ENCODE measurements at regions not wholly inside any gene's neighbourhood (a gene's known extent, or its start where the extent isn't known, plus 50 kb on each side); places are given as distances from the start of the nearest gene placed in this dataset.

GRCh38 chr4:151952711-151953254 lies 192.0 kb upstream of the GATB start:
- H3K27me3 Mint-ChIP-seq (ENCODE audit: insufficient read depth, unreplicated experiment): no peaks in the 10 kb centered on the region
- CTCF ChIA-PET: no interaction called here
- BruUV-seq (replicated peaks): no TSS peak
- TF ChIP-seq CTCF (IDR thresholded peaks at IDR 0.05; ENCODE audit: unreplicated experiment): no peak
- H3K4me3 Mint-ChIP-seq (ENCODE audit: unreplicated experiment): no peak overlapping the region
- no peaks in the 10 kb centered on the region for H3K36me3 Mint-ChIP-seq (ENCODE audit: insufficient read depth, unreplicated experiment)
- no peak for DNase-seq (ENCODE audit: unreplicated experiment)
- peaks cover 4% of the 10 kb centered on the region for H3K4me1 Mint-ChIP-seq (ENCODE audit: insufficient read depth, unreplicated experiment)
- POLR2A ChIA-PET: no interaction called here
- peaks cover 11% of the 10 kb centered on the region for H3K9me3 Mint-ChIP-seq (ENCODE audit: unreplicated experiment)
- intact Hi-C loops (cut with micrococcal nuclease): no loop called here
- no peak overlapping the region for H3K27ac Mint-ChIP-seq (ENCODE audit: low read depth, unreplicated experiment)

GRCh38 chr4:151952137-151952536 lies 191.3 kb upstream of the GATB start:
- ChIA-PET POLR2A (no interaction called here), CTCF (no interaction called here)
- H3K27me3 Mint-ChIP-seq (ENCODE audit: insufficient read depth, unreplicated experiment): no peaks in the 10 kb centered on the region
- BruUV-seq (replicated peaks): no TSS peak
- peaks cover 15% of the 10 kb centered on the region for H3K9me3 Mint-ChIP-seq (ENCODE audit: unreplicated experiment)
- H3K36me3 Mint-ChIP-seq (ENCODE audit: insufficient read depth, unreplicated experiment): no peaks in the 10 kb centered on the region
- intact Hi-C loops (cut with micrococcal nuclease): no loop called here
- no peak for DNase-seq (ENCODE audit: unreplicated experiment)
- TF ChIP-seq CTCF (IDR thresholded peaks at IDR 0.05; ENCODE audit: unreplicated experiment): no peak
- no peak overlapping the region for H3K4me3 Mint-ChIP-seq (ENCODE audit: unreplicated experiment)
- H3K4me1 Mint-ChIP-seq (ENCODE audit: insufficient read depth, unreplicated experiment): peaks cover 7% of the 10 kb centered on the region
- no peak overlapping the region for H3K27ac Mint-ChIP-seq (ENCODE audit: low read depth, unreplicated experiment)

DNA sequence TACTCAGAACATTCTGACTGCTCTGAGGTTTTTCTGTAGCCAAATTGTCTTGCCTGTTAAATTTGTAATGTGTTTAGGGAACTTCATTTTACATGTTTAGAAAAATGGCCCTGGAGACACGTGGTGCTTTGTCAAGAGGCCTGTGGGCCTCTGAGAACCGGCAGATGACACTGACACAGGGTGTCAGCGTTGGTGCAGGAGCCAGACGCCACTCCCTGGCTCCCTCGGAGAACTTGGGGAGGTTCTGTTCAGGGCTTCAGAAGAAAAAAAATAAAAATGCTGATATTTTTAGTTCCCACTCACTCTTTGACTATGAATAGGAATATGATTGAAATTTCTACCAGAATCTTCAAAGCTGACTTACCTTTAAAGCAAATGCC lies 190.9 kb upstream of the GATB start:
- no peak overlapping the region for H3K27ac Mint-ChIP-seq (ENCODE audit: low read depth, unreplicated experiment)
- ChIA-PET CTCF (no interaction called here), POLR2A (interaction anchor here (0.8 kb wide), 1 partner anchor 70 kb away, joined by 3 read pairs; no protein-coding TSS in a partner anchor)
- no TSS peak for BruUV-seq (replicated peaks)
- peaks cover 7% of the 10 kb centered on the region for H3K4me1 Mint-ChIP-seq (ENCODE audit: insufficient read depth, unreplicated experiment)
- intact Hi-C loops (cut with micrococcal nuclease): no loop called here
- H3K27me3 Mint-ChIP-seq (ENCODE audit: insufficient read depth, unreplicated experiment): no peaks in the 10 kb centered on the region
- H3K9me3 Mint-ChIP-seq (ENCODE audit: unreplicated experiment): peaks cover 15% of the 10 kb centered on the region
- no peak overlapping the region for H3K4me3 Mint-ChIP-seq (ENCODE audit: unreplicated experiment)
- no peak for TF ChIP-seq CTCF (IDR thresholded peaks at IDR 0.05; ENCODE audit: unreplicated experiment)
- DNase-seq (ENCODE audit: unreplicated experiment): no peak
- H3K36me3 Mint-ChIP-seq (ENCODE audit: insufficient read depth, unreplicated experiment): no peaks in the 10 kb centered on the region

DNA sequence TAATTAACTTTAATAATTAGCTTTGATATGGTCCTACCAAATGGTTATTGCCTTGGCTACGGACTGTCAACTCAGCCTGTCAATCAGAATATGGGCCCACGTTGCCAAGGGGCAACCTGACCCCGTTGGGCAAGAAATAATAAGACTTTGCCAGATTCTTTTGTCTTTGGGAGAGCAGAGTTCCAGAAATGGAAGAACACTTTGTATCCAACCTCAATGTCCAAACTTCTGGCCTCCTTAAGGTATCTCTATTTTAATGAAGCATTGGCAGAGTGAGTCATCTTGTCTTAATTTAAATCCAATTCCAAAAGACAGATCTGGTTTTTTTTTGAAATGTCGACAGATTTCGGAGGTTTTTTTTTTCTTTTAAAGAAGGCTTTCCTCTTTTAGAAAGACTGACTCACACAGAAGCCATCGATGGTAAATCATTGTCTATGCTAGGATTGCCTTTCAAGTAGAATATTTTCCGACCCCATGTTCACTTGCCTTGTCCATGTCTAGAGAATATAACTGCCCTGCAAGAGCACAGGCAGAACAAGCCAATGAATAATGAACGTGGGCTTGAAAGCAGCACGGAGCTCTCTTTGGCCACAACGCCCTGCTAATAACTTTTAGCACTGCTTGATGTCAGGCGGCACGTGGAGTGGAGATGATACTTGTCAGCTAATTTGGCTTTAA lies 190.3 kb upstream of the GATB start:
- no peak for DNase-seq (ENCODE audit: unreplicated experiment)
- peaks cover 18% of the 10 kb centered on the region for H3K9me3 Mint-ChIP-seq (ENCODE audit: unreplicated experiment)

More for the DNA sequence above, 190.3 kb upstream of the GATB start:
- Mint-ChIP-seq H3K4me1 (ENCODE audit: insufficient read depth, unreplicated experiment) (peaks cover 7% of the 10 kb centered on the region), H3K27me3 (ENCODE audit: insufficient read depth, unreplicated experiment) (no peaks in the 10 kb centered on the region), H3K4me3 (ENCODE audit: unreplicated experiment) (no peak overlapping the region), H3K36me3 (ENCODE audit: insufficient read depth, unreplicated experiment) (no peaks in the 10 kb centered on the region), H3K27ac (ENCODE audit: low read depth, unreplicated experiment) (no peak overlapping the region)
- ChIA-PET CTCF (no interaction called here), POLR2A (interaction anchor here (0.8 kb wide), 1 partner anchor 70 kb away, joined by 3 read pairs; no protein-coding TSS in a partner anchor)
- no peak for TF ChIP-seq CTCF (IDR thresholded peaks at IDR 0.05; ENCODE audit: unreplicated experiment)
- BruUV-seq (replicated peaks): no TSS peak
- intact Hi-C loops (cut with micrococcal nuclease): no loop called here

Data from MCF 10A (cell line).